Lung (tissue), 11 donors: ENCODE measurements at regions not wholly inside any gene's neighbourhood (a gene's known extent, or its start where the extent isn't known, plus 50 kb on each side); places are given as distances from the start of the nearest gene placed in this dataset.
"Not testable (repeated sequence)": the region's sequence is repeated elsewhere in the genome, so short reads cannot be mapped to it uniquely, and the experiment has no call there.

Source experiments
- ATAC-seq: fragments of 200-7000 bp; cut with Tn5 transposase; one replicate; pipeline ENCODE4 v1.9.1; 2020; ENCODE audit warnings: moderate number of reproducible peaks; ENCODE audit not compliant: insufficient read depth, low FRiP score
- DNase-seq, 3 donors: peaks; one replicate each; pipeline ENCODE4 v3.0.0-alpha.2; 2013 to 2017
- H3K27ac ChIP-seq, 2 donors: one replicate each; pipeline ENCODE4 v1.5.1; 2013; ENCODE audit warnings: mild to moderate bottlenecking in 2 of 2, moderate library complexity in 2 of 2, control low read depth in 1 of 2, inconsistent platforms in 1 of 2, low read depth in 1 of 2, low read length in 1 of 2
- H3K27me3 ChIP-seq, 3 donors: one replicate each; pipeline ENCODE4 v1.5.1; 2013; ENCODE audit warnings: low read length in 2 of 3; ENCODE audit not compliant: control insufficient read depth in 3 of 3, insufficient read depth in 3 of 3
- H3K36me3 ChIP-seq, 4 donors: one replicate each; pipeline ENCODE4 v1.5.1; 2013; ENCODE audit warnings: low read length in 4 of 4, mild to moderate bottlenecking in 1 of 4, moderate library complexity in 1 of 4; ENCODE audit not compliant: control insufficient read depth in 4 of 4, insufficient read depth in 4 of 4
- H3K4me1 ChIP-seq, 5 donors: one replicate each; pipeline ENCODE4 v1.5.1; 2013; ENCODE audit warnings: low read length in 5 of 5, mild to moderate bottlenecking in 2 of 5, moderate library complexity in 1 of 5; ENCODE audit not compliant: control insufficient read depth in 5 of 5, insufficient read depth in 5 of 5
- H3K4me3 ChIP-seq: one replicate; pipeline ENCODE4 v1.5.1; 2013; ENCODE audit warnings: mild to moderate bottlenecking, control low read depth, moderate library complexity
- H3K9ac ChIP-seq, 2 donors: one replicate each; pipeline ENCODE4 v1.5.1; 2013; ENCODE audit warnings: low read length in 2 of 2, control low read depth in 1 of 2; ENCODE audit not compliant: insufficient read depth in 1 of 2
- H3K9me3 ChIP-seq, 4 donors: one replicate each; pipeline ENCODE4 v1.5.1; 2013; ENCODE audit warnings: low read length in 3 of 4, mild to moderate bottlenecking in 1 of 4, moderate library complexity in 1 of 4; ENCODE audit not compliant: control insufficient read depth in 4 of 4, insufficient read depth in 3 of 4
- CTCF ChIP-seq: IDR thresholded peaks from 2 replicates; pipeline ENCODE4 v1.5.1; 2012; ENCODE audit warnings: mild to moderate bottlenecking; ENCODE audit errors: control extremely low read depth, extremely low read depth
- WGBS, 2 donors: extraction: QIAGEN DNeasy Blood & Tissue Kit; methylation state at CpG; one replicate each; pipeline ENCODE4 v1.1.7; 2013; 5-methylcytosine and 5-hydroxymethylcytosine counted together
- donor health status: control.
- donor health status: control.
- donor health status: Bipolar disorder and iron deficiency.
- donor health status: healthy.
- donor health status: DM: yes; HTN: yes; CAD: no.

DNA sequence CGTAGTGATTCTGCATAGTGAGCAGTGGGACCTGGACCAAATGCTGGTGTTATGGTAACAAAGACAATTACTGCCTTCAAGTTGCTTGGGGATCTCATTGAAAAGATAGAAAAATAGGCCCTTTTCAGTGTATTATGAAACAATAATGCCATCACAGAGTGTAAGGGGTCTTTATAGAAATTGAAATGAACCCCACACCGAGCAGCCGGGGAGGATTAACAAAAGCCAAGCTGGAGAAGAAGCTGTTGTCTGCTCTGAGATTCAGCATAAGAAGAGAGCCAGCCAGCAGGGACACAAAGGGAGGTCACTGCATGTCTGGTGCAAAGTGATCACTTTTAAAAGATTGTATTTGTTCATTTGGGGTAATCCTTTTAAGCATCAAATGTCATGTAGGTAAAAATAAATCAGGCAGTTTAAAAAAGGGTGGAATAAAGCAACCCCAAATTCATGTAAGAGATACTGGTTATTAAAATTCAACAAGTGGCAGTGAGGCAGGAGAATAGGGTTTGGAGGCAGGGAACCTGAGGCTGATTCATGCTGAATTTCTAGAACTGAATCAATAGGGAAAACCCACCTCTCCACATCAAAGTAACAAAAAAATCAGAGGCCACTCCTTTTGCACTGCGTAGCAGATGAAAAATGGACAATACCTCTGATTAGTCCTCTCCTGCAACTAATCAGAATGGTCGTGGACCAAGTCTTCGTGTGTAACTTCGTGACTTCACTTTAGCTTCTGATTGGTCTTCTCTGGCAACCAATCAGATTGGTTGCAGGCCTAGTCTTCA lies 1548.3 kb upstream of the SLC10A2 start:
- Histone ChIP-seq H3K4me3 (no peak overlapping the region), H3K9me3 (peaks cover 0 to 5% (median 1%) of the 10 kb centered on the region in 4 donors), H3K27ac (no peak overlapping the region), H3K27me3 (no peaks in the 10 kb centered on the region), H3K4me1 (no peaks in the 10 kb centered on the region), H3K36me3 (no peaks in the 10 kb centered on the region), H3K9ac (no peak overlapping the region)
- DNase-seq = no peak
- 84 to 97% methylated on average over 7 of the region's 7 CpGs for WGBS, 2 donors
- ATAC-seq = no peak
- no peak for TF ChIP-seq CTCF

GRCh38 chr13:104608331-104608730 lies 1542.1 kb upstream of the SLC10A2 start:
- no peak for TF ChIP-seq CTCF
- DNase-seq = no peak
- no peak overlapping the region for H3K4me3 ChIP-seq
- H3K27ac ChIP-seq = no peak overlapping the region
- no peaks in the 10 kb centered on the region for H3K4me1 ChIP-seq
- H3K9me3 ChIP-seq = peaks cover 0 to 6% (median 0%) of the 10 kb centered on the region in 4 donors
- no peak overlapping the region for H3K9ac ChIP-seq
- no peak for ATAC-seq
- no peaks in the 10 kb centered on the region for H3K36me3 ChIP-seq
- no peaks in the 10 kb centered on the region for H3K27me3 ChIP-seq
- WGBS, 2 donors = 75 to 98% methylated on average over 2 of the region's 2 CpGs

DNA sequence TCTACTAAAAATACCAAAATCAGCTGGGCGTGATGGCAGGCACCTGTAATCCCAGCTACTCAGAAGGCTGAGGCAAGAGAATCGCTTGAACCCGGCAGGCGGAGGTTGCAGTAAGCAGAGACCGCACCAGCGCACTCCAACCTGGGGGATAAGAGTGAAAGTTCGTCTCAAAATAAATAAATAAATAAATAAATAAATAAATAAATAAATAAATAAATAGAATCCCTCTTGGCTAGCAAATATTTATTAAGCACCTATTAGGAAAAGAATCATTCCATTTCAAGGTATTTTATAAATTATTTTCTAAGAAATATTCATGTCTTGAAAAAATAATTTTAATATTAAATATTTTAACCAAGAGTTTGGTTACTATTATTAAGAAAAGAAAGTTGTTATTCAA lies 1539.2 kb upstream of the SLC10A2 start:
- H3K4me1 ChIP-seq, H3K27ac ChIP-seq, H3K36me3 ChIP-seq, H3K9me3 ChIP-seq, H3K9ac ChIP-seq, ATAC-seq, H3K27me3 ChIP-seq, DNase-seq, H3K4me3 ChIP-seq: not testable (repeated sequence)
- 93 to 95% methylated on average over 7 of the region's 7 CpGs for WGBS, 2 donors

- DNase-seq = no peak
Observed at GRCh38 chr13:104597546-104598180, 1531.4 kb upstream of the SLC10A2 start.

More at GRCh38 chr13:104597546-104598180, 1531.4 kb upstream of the SLC10A2 start:
- no peak for TF ChIP-seq CTCF
- Histone ChIP-seq H3K9ac (no peak overlapping the region), H3K4me3 (no peak overlapping the region), H3K9me3 (no peaks in the 10 kb centered on the region), H3K27me3 (no peaks in the 10 kb centered on the region), H3K4me1 (no peaks in the 10 kb centered on the region), H3K27ac (no peak overlapping the region), H3K36me3 (no peaks in the 10 kb centered on the region)
- WGBS, 2 donors = 90 to 95% methylated on average over 2 of the region's 2 CpGs
- ATAC-seq = no peak
